Stimulated activated naive CD8-positive, alpha-beta T cell treated with anti-CD3 and anti-CD28 coated beads, Interleukin-15, Interleukin-2, amounts not matched to agents 100 ng/mL and 50 ng/mL, for 24 hours (primary cell): ENCODE measurements at regions not wholly inside any gene's neighbourhood (a gene's known extent, or its start where the extent isn't known, plus 50 kb on each side); places are given as distances from the start of the nearest gene placed in this dataset.

ENCODE experiments used
- H3K27ac Mint-ChIP-seq: one replicate; pipeline ENCODE4 v1.8.0; 2021; ENCODE audit warnings: mild to moderate bottlenecking, mixed read lengths
- H3K27me3 Mint-ChIP-seq: one replicate; pipeline ENCODE4 v1.8.0; 2021; ENCODE audit warnings: mixed read lengths
- H3K36me3 Mint-ChIP-seq: one replicate; pipeline ENCODE4 v1.8.0; 2021; ENCODE audit warnings: low read depth, mixed read lengths
- H3K4me1 Mint-ChIP-seq: one replicate; pipeline ENCODE4 v1.8.0; 2021; ENCODE audit warnings: low read depth, mixed read lengths
- H3K4me3 Mint-ChIP-seq: one replicate; pipeline ENCODE4 v1.8.0; 2021; ENCODE audit warnings: mild to moderate bottlenecking, mixed read lengths
- H3K9me3 Mint-ChIP-seq: one replicate; pipeline ENCODE4 v1.8.0; 2021; ENCODE audit warnings: mixed read lengths

DNA sequence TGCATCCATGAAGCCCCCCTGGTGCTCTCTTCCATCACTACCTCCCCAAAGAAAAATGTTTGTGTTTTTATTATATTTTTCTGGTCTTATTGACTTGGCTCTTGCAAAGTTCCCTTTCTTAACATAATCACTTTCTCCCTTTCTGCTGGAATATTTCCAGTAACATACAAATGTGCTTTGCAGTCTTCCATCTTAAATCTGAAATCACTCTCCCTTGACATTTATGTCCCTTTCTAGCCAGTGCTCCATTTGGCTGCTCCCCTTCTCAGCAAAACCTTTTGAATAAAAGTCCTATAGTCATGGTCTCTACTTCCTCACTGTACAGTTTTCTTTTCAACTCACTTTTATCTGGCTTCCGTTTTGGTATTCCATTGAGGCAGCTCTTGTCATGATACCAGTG lies 118.8 kb downstream of the SNAPC1 start:
- Mint-ChIP-seq H3K4me3 (no peak overlapping the region), H3K36me3 (no peaks in the 10 kb centered on the region), H3K27me3 (peaks cover 43% of the 10 kb centered on the region), H3K9me3 (no peaks in the 10 kb centered on the region), H3K4me1 (no peaks in the 10 kb centered on the region), H3K27ac (no peak overlapping the region)

DNA sequence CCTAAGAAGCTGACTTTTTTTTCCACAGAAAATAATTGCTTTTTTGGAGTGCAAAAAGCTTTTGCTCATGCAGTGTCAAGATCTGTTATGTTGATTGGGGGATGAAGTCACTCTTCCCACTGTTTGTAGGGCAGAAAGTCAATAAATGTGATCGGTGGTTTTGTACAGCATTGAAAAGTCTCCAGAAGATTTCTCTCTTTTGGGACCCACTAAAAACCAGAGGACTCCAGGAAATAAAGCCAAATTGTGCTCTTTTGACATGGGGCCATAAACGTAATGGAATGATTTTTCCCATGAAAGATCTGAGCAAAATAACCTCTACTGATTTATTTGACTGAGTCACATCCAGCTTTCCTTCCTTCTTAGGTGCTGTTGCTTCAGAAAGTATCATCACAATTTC lies 122.5 kb downstream of the SNAPC1 start:
- peaks cover 10% of the 10 kb centered on the region for H3K4me1 Mint-ChIP-seq
- peaks cover 28% of the 10 kb centered on the region for H3K27me3 Mint-ChIP-seq
- no peak overlapping the region for H3K27ac Mint-ChIP-seq
- H3K9me3 Mint-ChIP-seq = no peaks in the 10 kb centered on the region
- H3K4me3 Mint-ChIP-seq = no peak overlapping the region
- H3K36me3 Mint-ChIP-seq = no peaks in the 10 kb centered on the region

DNA sequence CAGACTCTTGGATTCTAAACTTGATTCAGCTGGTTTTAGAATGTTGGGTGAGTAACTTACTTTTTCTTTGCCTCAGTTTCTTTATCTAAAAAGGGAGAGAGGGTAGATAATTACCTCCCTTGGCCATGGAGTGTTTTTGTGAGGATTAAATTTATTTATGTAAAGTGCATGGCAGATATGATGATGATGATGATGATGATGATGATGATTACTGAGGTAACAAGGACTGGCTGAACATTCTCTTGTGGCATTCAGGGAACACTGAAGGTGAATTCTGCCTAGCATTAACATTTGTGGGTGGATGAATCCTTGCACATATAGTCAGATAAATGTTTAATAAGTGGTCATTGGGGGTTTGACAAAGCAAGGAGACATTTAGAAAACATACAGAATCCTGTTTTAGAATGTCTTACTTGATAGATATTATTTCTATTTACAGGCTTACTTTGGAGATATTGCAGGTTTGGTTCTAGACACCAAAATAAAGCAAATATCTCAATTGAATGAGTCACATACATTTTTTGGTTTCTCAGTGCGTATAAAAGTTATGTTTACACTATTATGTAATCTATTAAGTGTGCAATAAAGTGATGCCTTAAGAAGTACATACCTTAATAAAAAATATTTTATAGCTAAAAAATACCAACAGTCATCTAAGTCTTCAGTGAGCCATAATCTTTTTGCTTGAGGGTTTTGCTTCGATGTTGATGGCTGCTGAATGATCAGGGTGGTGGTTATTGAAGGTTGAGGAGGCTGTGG lies 123.2 kb downstream of the SNAPC1 start:
- Mint-ChIP-seq H3K9me3 (no peaks in the 10 kb centered on the region), H3K27me3 (peaks cover 21% of the 10 kb centered on the region), H3K4me1 (peaks cover 16% of the 10 kb centered on the region), H3K36me3 (no peaks in the 10 kb centered on the region), H3K4me3 (no peak overlapping the region), H3K27ac (no peak overlapping the region)

DNA sequence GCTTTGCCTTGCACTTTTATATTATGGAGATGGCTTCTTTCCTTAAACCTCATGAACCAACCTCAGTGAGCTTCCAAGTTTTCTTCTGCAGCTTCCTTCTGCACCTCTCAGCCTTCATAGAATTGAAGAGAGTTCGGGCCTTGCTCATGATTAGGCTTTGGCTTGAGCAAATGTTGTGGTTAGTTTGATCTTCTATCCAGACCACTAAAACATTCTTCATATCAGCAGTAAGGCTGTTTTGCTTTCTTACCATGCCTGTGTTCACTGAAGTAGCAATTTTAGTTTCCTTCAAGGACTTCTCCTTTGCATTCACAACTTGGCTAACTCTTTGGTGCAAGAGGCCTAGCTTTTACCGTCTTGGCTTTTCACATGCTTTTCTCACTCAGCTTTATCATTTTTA lies 125.4 kb downstream of the SNAPC1 start:
- Mint-ChIP-seq H3K4me3 (no peak overlapping the region), H3K36me3 (no peaks in the 10 kb centered on the region), H3K9me3 (no peaks in the 10 kb centered on the region), H3K27ac (no peak overlapping the region), H3K27me3 (peaks cover 12% of the 10 kb centered on the region), H3K4me1 (peaks cover 19% of the 10 kb centered on the region)

DNA sequence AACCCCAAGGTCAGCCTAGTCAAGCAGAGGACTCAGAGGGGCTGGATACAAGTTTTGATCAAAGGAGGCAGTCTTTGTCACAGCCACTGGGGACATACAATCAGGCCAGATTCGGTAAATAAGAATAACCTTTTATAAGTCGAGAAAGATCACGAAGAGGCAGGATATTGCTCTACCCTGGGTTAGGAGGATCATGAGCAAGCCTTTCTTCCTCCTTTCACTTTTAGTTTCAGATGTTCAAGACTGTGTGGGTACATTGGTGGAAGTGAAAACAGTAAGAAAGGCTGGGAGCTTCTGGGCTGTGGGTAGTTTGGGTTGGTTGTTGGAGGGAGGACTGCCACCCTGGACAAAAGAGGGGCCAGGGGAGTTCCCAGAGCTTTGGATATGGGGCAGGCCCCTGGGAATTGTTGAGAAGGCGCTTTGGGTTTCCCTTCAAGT lies 127.7 kb downstream of the SNAPC1 start:
- H3K36me3 Mint-ChIP-seq = no peaks in the 10 kb centered on the region
- H3K4me1 Mint-ChIP-seq = peaks cover 19% of the 10 kb centered on the region
- H3K9me3 Mint-ChIP-seq = no peaks in the 10 kb centered on the region
- peak overlapping the region; percentile 83 for H3K27ac Mint-ChIP-seq
- peaks cover 4% of the 10 kb centered on the region for H3K27me3 Mint-ChIP-seq
- H3K4me3 Mint-ChIP-seq = peak overlapping the region; percentile 66

DNA sequence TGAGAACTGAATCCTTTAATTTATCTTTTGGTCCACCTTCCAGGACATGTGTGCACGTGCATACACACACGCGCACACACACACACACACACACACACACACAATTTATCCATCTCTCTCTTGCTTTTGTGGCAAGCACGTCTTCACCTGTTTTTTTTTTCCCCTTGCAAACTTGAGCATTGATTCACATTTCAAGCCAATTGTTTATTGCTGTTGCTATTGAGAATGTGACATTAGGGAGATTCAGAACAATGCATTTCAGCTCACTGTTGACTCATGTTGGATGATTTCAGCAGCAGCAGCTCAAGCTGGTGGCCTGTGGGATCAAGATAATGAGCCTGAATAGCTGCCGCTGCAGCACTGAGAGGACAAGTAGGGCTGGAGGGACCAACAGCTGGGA lies 128.9 kb downstream of the SNAPC1 start:
- H3K27ac Mint-ChIP-seq = no peak overlapping the region

DNA sequence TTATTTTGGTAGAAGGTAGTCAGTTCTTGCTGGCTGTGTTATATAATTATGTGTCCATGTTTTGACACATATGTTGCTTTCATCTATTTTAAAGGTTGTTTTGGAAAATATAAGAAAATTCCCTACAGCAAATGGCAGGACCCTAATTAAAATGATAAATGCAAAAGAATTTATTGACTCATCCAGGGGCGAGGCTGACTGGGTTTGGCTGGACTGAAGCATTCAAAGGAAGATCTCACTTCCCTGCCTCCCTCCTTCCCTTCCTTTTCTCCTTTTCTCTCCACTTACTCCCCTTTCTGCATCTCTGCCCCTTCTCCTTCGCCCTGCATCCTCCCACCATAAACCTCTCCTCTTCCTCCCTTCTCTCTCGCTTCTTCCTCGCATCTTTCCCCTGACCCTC lies 129.6 kb downstream of the SNAPC1 start:
- no peak overlapping the region for H3K27ac Mint-ChIP-seq
- no peak overlapping the region for H3K4me3 Mint-ChIP-seq
- no peaks in the 10 kb centered on the region for H3K36me3 Mint-ChIP-seq

More for the DNA sequence above, 128.9 kb downstream of the SNAPC1 start:
- H3K4me3 Mint-ChIP-seq = no peak overlapping the region
- H3K4me1 Mint-ChIP-seq = peaks cover 19% of the 10 kb centered on the region
- H3K9me3 Mint-ChIP-seq = no peaks in the 10 kb centered on the region
- H3K27me3 Mint-ChIP-seq = peaks cover 4% of the 10 kb centered on the region
- H3K36me3 Mint-ChIP-seq = no peaks in the 10 kb centered on the region

DNA sequence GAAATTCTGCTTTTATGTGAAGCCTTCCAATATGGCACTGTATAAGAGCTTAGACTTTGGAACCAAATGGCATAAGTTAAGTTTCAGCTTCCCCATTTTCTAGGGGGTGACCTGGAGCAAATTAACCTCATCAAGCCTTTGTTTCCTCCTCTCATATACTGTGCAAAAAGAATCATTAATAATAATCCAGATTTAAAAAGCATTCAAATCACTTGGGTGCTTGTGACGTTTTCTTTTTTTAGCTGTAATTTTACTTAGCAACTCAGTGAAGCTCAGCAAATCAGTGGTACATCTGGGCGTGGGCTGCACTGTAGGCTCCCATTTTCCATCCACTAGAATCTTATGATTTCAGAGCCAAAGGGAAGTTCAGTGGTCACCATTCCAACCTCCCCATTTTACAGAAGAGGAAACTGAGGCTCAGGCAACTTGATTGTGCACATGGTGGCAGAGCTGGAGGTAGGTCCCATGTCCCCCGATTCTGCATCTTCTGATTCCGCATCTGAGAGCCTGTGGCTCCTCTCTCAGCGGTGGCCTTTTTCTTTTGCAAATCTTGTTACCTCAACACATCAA lies 131.2 kb downstream of the SNAPC1 start:
- no peaks in the 10 kb centered on the region for H3K36me3 Mint-ChIP-seq
- H3K27me3 Mint-ChIP-seq = no peaks in the 10 kb centered on the region
- H3K4me1 Mint-ChIP-seq = peaks cover 19% of the 10 kb centered on the region
- no peak overlapping the region for H3K4me3 Mint-ChIP-seq
- H3K27ac Mint-ChIP-seq = no peak overlapping the region
- no peaks in the 10 kb centered on the region for H3K9me3 Mint-ChIP-seq

More for the DNA sequence above, 129.6 kb downstream of the SNAPC1 start:
- Mint-ChIP-seq H3K9me3 (no peaks in the 10 kb centered on the region), H3K4me1 (peaks cover 19% of the 10 kb centered on the region), H3K27me3 (no peaks in the 10 kb centered on the region)

DNA sequence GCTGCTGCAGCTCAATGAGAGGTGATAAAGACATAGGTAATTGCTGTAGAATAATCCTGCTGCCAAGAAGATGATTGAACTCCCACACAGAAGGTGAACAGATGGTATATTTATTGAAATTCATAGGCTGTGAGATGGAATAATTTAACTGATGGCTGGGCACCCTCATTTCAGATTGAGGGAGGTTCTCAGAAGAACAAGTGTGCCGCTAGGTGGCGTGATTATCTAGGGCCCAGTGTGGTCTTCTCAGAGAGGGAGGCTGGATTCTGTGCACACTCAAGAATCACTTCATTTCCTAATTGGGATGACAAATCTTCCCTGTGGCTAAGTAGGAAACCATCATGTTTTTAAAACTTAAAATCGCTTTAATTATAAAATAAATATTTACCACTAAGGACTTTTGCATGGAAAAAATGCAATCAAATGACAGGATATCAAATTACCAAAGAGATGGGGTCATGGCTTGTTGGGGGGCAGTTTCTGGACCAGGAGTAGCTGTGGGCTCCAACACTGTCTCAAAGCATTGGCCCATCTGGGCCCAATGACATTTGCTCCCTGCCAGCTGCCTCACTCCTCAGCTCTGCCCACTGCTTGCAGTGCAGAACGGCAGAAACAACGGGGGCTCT lies 132.3 kb downstream of the SNAPC1 start:
- Mint-ChIP-seq H3K4me1 (peaks cover 11% of the 10 kb centered on the region), H3K36me3 (no peaks in the 10 kb centered on the region), H3K4me3 (no peak overlapping the region), H3K9me3 (no peaks in the 10 kb centered on the region), H3K27me3 (no peaks in the 10 kb centered on the region), H3K27ac (no peak overlapping the region)

DNA sequence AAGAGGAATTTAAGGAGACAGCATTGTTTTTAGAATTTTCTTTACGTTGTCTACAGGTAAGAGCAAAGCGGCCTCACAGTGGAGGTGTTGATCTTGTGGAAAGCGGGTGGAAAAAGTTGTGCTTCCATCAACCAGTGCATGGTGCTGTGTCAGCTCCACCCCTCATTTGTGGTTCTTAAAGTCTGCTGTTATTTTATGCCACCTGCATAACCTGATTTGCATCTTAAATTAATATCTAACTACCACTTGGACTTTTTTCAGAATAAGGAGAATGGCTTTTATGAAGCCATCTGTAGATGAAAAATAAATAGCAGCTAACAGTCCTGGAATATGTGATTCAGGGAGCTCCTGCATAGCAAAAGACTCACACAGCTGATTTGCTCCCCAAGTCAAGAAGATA lies 135.1 kb downstream of the SNAPC1 start:
- Mint-ChIP-seq H3K9me3 (no peaks in the 10 kb centered on the region), H3K27me3 (no peaks in the 10 kb centered on the region), H3K4me3 (no peak overlapping the region), H3K27ac (no peak overlapping the region), H3K36me3 (no peaks in the 10 kb centered on the region), H3K4me1 (no peaks in the 10 kb centered on the region)

DNA sequence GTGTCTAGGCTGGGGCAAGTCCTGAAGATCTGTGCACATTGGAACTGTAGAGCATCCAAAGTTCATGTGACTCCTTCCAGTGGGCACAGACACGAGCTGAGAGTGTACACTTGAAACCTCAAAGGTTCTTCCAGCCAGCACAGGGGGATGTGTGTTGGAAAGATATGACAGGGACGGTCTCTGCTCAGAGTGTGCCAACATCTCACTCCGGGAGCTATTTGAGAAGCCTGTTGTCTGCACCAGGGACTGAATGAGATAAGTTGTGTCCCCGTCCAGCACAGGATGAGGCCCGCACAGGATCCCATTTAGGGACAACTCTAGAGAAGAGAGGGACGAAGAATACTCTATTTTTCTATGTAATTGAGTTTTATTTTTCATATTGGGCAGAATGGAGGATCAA lies 136.3 kb downstream of the SNAPC1 start:
- Mint-ChIP-seq H3K27me3 (no peaks in the 10 kb centered on the region), H3K9me3 (no peaks in the 10 kb centered on the region), H3K4me1 (no peaks in the 10 kb centered on the region), H3K4me3 (no peak overlapping the region), H3K27ac (no peak overlapping the region), H3K36me3 (no peaks in the 10 kb centered on the region)

DNA sequence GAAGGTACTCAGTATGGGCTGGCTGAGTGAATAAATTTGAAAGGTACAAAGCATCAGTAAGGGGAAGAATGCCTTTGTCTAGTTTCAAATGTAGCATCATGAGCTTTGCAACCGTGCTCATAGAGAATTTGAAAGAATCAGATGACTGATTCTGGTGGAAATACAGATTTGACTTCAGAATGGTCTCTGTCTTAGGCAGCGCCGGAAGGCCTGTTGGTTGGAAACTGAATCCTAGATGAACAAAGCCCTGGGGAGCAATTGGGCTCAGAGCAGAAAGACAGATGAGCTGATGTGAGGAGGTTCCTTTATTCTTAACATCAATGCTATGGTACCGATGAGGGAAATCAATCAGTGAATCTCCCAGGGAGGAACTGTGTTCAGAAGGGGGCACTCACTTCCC lies 137.3 kb downstream of the SNAPC1 start:
- Mint-ChIP-seq H3K36me3 (no peaks in the 10 kb centered on the region), H3K4me3 (no peak overlapping the region), H3K9me3 (no peaks in the 10 kb centered on the region), H3K27ac (no peak overlapping the region), H3K27me3 (no peaks in the 10 kb centered on the region), H3K4me1 (no peaks in the 10 kb centered on the region)

DNA sequence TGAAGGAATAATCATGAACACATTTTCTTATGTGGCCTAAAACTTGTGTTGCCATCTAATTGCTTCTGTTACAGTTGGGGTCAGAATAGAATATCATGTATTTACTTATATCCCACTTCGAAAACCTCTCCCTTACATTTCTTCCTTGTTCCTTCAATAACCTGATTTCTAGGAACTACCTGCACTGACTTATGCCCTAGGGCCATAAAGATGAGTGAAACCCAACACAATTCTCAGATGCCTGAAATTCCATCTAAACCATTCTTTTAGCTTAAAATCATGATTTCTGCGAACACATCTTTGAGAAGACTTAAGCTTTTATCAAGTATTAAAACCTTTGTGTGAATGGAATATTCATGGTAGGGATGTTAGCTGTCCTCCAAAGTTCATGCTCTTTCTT lies 142.7 kb downstream of the SNAPC1 start:
- Mint-ChIP-seq H3K4me3 (no peak overlapping the region), H3K36me3 (no peaks in the 10 kb centered on the region)

DNA sequence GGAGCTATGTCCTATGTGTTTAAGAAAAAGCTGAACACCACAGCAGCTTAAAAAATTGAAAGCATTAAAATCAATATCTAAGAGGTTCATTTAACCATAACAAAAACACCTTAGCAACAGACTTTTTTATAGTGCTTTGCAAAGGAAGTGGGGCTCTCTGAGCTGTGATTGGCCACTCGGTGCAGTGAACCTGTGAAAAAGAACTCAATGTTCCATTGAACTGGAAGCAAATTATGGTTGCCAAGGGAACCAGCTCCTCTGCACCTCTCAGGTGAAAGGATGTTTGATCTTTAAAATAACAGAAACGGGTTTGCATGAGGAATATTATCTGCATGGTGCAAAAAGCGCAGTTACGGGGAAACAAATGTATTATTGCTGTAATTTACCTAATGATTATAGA lies 149.4 kb downstream of the SNAPC1 start:
- H3K4me3 Mint-ChIP-seq = no peak overlapping the region
- no peaks in the 10 kb centered on the region for H3K27me3 Mint-ChIP-seq
- no peaks in the 10 kb centered on the region for H3K36me3 Mint-ChIP-seq
- H3K4me1 Mint-ChIP-seq = peaks cover 11% of the 10 kb centered on the region
- no peaks in the 10 kb centered on the region for H3K9me3 Mint-ChIP-seq
- no peak overlapping the region for H3K27ac Mint-ChIP-seq

More for the DNA sequence above, 142.7 kb downstream of the SNAPC1 start:
- H3K9me3 Mint-ChIP-seq = no peaks in the 10 kb centered on the region
- H3K27ac Mint-ChIP-seq = no peak overlapping the region
- H3K4me1 Mint-ChIP-seq = no peaks in the 10 kb centered on the region
- no peaks in the 10 kb centered on the region for H3K27me3 Mint-ChIP-seq

DNA sequence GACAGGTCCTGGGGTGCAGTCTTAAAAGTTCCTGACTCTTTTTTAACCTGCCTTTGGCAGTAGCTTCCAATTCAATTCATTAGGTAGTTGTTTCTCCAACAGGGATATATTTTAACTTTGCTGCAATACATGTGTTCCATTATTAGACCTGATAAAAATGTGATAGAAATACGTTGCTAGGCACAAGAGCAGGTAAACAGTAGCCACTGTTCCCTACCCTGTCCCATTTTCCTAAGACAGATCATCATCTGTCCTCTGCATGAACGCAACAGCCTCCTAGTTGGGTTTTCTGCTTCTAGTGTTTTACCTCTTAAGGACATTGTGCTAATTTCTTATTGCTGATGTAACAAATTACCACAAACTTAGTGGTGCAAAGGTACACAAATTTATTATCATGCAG lies 156.8 kb downstream of the SNAPC1 start:
- no peak overlapping the region for H3K4me3 Mint-ChIP-seq
- H3K4me1 Mint-ChIP-seq = no peaks in the 10 kb centered on the region
- peaks cover 34% of the 10 kb centered on the region for H3K27me3 Mint-ChIP-seq
- H3K36me3 Mint-ChIP-seq = no peaks in the 10 kb centered on the region
- H3K27ac Mint-ChIP-seq = no peak overlapping the region
- H3K9me3 Mint-ChIP-seq = no peaks in the 10 kb centered on the region
